HUES6 (cell line): ENCODE measurements at regions not wholly inside any gene's neighbourhood (a gene's known extent, or its start where the extent isn't known, plus 50 kb on each side); places are given as distances from the start of the nearest gene placed in this dataset.

Experiments
- H3K27ac ChIP-seq: 2 replicates; pipeline ENCODE4 v1.7.0; 2013; ENCODE audit warnings: low read depth, mild to moderate bottlenecking, low read length, inconsistent platforms
- H3K27me3 ChIP-seq: 2 replicates; pipeline ENCODE4 v1.6.1; 2013; ENCODE audit warnings: low read length; ENCODE audit not compliant: control insufficient read depth, insufficient read depth
- H3K36me3 ChIP-seq: 2 replicates; pipeline ENCODE4 v1.6.1; 2013; ENCODE audit warnings: low read length; ENCODE audit not compliant: control insufficient read depth, insufficient read depth
- H3K4me1 ChIP-seq: 2 replicates; pipeline ENCODE4 v1.6.1; 2013; ENCODE audit warnings: low read length; ENCODE audit not compliant: control insufficient read depth, insufficient read depth
- H3K4me3 ChIP-seq: 2 replicates; pipeline ENCODE4 v1.5.1; 2013; ENCODE audit warnings: low read depth, low read length
- H3K9ac ChIP-seq: one replicate; pipeline ENCODE4 v1.6.1; 2013; ENCODE audit warnings: mild to moderate bottlenecking, low read length
- H3K9me3 ChIP-seq: 2 replicates; pipeline ENCODE4 v1.6.1; 2013; ENCODE audit warnings: low read depth, low read length; ENCODE audit not compliant: control insufficient read depth, insufficient read depth

DNA sequence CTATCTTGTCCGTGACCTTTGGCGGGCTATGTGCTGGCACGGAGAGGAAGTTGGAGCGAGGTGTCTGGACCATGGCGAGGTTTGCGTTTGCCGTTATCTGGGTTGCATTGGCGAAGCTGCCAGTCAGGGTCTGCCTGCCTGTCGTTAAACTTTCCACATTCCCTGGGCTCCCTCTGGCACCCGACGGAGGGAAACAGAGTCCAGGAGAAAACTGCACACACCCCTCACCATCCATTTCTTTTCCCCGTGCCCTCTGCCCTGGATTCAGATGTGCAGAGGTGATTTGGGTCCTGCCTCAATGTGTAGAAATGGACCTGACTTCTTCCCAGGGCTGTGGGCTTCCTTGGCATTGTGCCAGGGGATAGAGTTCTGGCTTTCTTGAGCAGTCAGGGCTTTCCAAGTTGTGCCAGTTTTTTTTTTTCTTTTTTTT is 142.4 kb downstream of the URI1 start:
- no peaks in the 10 kb centered on the region for H3K27me3 ChIP-seq
- peaks cover 1% of the 10 kb centered on the region; the same call in 1 of the 2 replicates for H3K9me3 ChIP-seq
- H3K9ac ChIP-seq, result no peak overlapping the region
- H3K4me3 ChIP-seq, result no peak overlapping the region
- H3K36me3 ChIP-seq, result no peaks in the 10 kb centered on the region
- no peaks in the 10 kb centered on the region for H3K4me1 ChIP-seq
- H3K27ac ChIP-seq, result no peak overlapping the region

DNA sequence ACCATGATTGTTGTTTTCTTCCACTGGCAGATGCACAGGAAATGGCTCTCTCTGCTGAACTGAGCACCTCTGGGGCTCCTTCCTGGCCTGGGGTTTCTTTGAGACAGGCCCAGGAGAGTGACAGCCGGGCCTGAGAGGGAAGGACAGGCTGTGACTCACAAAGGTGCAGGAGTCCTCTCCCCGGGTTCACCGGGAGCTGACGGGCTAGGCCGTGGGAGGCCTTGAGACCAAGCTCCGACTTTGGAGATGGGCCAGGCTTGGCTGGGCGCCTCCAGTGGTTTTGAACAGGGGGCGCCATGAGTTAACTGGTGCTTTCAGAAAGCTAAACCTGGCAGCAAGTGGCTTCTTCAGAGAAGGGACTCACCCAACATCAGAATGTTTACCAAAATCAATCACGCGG is 143.4 kb downstream of the URI1 start:
- H3K9ac ChIP-seq, result no peak overlapping the region
- no peaks in the 10 kb centered on the region for H3K4me1 ChIP-seq
- no peak overlapping the region for H3K4me3 ChIP-seq
- H3K27me3 ChIP-seq, result no peaks in the 10 kb centered on the region
- no peaks in the 10 kb centered on the region for H3K9me3 ChIP-seq
- H3K36me3 ChIP-seq, result no peaks in the 10 kb centered on the region
- no peak overlapping the region for H3K27ac ChIP-seq

DNA sequence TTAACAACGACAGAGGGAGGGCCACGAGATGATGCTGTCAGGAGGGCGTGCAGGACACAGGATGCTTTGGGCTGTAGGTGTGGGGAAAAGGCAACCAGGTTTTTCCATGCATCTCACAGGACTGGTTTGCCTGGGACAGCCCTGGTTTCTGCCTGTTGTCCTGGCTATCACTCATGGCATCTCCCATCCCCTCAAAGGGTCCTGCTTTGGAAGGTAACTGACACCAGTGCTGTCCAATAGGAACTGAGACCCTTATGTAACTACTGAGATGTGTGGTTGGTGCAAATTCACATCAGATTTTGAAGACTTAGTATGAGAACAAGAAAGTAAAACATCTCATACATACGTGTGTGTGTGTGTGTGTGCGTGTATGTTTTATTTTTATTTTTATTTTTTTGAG is 144.2 kb downstream of the URI1 start:
- H3K4me1 ChIP-seq, result no peaks in the 10 kb centered on the region
- H3K27me3 ChIP-seq, result no peaks in the 10 kb centered on the region
- no peaks in the 10 kb centered on the region for H3K36me3 ChIP-seq
- no peak overlapping the region for H3K27ac ChIP-seq
- H3K9me3 ChIP-seq, result no peaks in the 10 kb centered on the region
- H3K4me3 ChIP-seq, result no peak overlapping the region
- H3K9ac ChIP-seq, result no peak overlapping the region

DNA sequence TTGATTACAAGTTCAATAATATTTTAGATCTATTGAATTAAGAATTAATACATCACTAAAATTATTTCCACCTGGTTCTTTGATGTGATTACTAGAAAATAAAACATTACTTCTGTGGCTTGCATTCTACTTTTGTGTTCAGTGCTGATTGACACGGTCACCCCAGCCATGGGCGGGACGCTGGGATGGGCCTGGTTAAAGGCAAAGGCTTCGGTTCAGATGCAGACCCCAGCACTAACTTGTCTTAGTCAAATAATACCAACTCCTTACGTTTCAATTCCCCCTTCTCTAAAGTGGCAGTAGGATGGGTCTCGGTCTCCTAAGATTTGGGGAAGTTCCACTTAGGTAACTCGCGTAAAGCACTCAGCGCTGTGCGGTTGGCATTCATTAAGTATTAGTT is 144.9 kb downstream of the URI1 start:
- H3K9me3 ChIP-seq, result no peaks in the 10 kb centered on the region
- H3K9ac ChIP-seq, result no peak overlapping the region
- H3K4me1 ChIP-seq, result no peaks in the 10 kb centered on the region
- no peak overlapping the region for H3K27ac ChIP-seq
- H3K36me3 ChIP-seq, result no peaks in the 10 kb centered on the region
- H3K27me3 ChIP-seq, result no peaks in the 10 kb centered on the region
- no peak overlapping the region for H3K4me3 ChIP-seq

DNA sequence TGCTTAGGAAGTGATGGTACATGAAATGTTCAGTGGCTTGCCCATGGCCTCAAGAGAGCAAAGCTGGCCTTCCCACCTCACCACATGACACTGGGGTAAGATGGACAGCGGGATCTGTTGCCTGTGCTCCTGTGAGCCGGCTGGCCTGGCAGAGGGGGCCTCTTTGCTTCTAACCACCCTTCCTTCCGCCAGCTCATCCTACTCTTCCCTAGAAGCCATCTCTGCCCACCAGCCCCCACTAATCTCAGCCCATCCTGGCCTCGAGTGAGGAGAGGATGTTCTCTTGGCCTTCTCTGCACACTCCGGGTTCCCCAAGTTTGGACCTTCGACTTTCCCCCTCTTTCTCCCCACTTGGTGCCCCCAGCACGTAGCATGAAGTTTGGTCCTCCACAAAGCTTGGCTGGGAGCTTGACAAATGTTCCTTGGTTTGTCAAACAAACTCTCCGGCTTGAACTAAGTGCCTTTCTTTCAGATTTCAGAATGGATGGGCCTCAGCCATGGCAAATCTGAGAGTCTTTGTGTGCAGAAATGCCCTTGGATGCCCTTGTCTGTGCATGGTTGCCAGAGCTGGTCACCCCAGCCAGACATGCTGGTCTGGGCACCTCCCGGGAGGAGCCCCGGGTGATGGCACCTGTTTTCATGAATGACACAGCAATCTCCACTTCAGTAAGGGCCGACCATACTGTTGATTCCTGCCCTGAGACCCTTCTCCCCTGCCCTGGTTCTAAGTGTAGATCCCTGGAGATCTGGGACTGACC is 145.5 kb downstream of the URI1 start:
- no peak overlapping the region for H3K9ac ChIP-seq
- H3K9me3 ChIP-seq, result no peaks in the 10 kb centered on the region
- H3K4me3 ChIP-seq, result no peak overlapping the region
- no peaks in the 10 kb centered on the region for H3K36me3 ChIP-seq
- H3K4me1 ChIP-seq, result 0 out of 2 replicates have a peak, but pooled peaks cover under 1% of the 10 kb centered on the region
- H3K27ac ChIP-seq, result no peak overlapping the region
- no peaks in the 10 kb centered on the region for H3K27me3 ChIP-seq

DNA sequence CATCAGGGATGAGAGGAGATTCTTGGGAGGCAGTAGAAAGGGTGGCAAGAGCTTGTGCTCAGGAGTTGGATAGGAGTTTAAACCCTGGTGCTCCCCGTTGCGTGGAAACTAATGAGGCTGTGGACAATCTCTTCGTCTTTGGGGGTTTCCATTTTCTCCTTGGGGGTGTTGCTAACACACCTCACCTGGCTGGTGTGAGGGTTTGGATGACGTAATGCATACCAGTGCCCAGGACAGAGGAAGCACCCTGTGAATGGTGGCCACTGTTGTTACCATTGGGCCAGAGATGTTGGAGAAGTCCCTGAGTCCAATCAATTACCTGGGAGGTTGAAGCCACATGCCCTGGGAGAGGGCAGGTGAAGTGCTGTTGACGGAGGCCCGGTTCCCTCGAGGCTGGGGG is 146.5 kb downstream of the URI1 start:
- no peak overlapping the region for H3K9ac ChIP-seq
- 0 out of 2 replicates have a peak, but pooled peaks cover 3% of the 10 kb centered on the region for H3K4me1 ChIP-seq
- no peaks in the 10 kb centered on the region for H3K27me3 ChIP-seq
- H3K9me3 ChIP-seq, result no peaks in the 10 kb centered on the region
- H3K27ac ChIP-seq, result no peak overlapping the region
- no peak overlapping the region for H3K4me3 ChIP-seq
- H3K36me3 ChIP-seq, result no peaks in the 10 kb centered on the region

DNA sequence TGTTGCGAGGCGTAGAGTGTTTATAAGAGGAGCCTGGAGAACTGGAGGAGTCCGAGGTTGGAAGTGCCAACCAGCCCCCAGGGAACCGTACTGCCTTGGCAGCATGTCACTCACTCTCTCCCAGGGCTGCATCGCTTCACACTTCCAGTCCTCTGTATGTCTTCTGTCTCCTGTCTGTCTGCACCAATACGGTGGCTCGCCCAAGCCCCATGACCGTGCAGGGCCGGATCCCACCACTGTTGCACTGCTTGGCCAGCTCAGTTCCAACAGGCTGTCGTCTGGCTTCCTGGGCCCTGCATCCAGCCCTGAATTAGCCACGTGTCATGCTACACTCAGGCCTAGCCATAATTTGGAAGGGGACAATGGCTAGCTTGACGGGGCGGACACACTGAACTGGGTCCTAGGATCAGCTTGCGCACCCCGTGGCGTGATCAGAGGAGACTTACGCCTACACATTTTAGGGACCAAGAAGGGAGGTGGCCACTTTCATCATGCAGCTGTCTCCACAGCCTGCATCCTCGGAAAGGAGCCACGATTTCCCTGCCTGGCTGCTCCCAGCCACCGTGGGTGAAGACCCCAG is 147.1 kb downstream of the URI1 start:
- no peaks in the 10 kb centered on the region for H3K27me3 ChIP-seq
- H3K27ac ChIP-seq, result no peak overlapping the region
- H3K9ac ChIP-seq, result no peak overlapping the region
- no peaks in the 10 kb centered on the region for H3K36me3 ChIP-seq
- no peaks in the 10 kb centered on the region for H3K9me3 ChIP-seq
- H3K4me3 ChIP-seq, result no peak overlapping the region
- 0 out of 2 replicates have a peak, but pooled peaks cover 3% of the 10 kb centered on the region for H3K4me1 ChIP-seq

DNA sequence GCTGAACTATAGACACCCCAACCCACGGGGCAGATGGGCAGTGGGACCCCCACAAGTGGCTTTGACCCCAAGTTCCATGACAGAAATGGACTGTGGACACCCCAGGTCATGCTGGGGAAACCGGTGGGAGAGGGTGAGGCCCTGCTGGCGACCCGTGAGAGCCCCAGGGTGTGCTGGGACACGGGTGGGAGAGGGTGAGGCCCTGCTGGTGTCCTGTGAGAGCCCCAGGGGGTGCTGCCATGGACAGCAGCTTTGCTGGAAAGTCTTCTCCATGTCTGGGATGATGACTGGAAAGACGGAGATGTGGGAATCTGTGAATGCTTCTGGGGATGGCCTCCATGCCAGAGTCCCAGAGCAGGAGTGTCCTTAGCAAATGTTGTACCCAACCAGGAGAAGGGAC is 148.4 kb downstream of the URI1 start:
- H3K9ac ChIP-seq, result no peak overlapping the region
- H3K4me1 ChIP-seq, result 0 out of 2 replicates have a peak, but pooled peaks cover 3% of the 10 kb centered on the region
- no peaks in the 10 kb centered on the region for H3K36me3 ChIP-seq
- H3K9me3 ChIP-seq, result no peaks in the 10 kb centered on the region
- H3K27me3 ChIP-seq, result no peaks in the 10 kb centered on the region
- H3K4me3 ChIP-seq, result no peak overlapping the region
- no peak overlapping the region for H3K27ac ChIP-seq

DNA sequence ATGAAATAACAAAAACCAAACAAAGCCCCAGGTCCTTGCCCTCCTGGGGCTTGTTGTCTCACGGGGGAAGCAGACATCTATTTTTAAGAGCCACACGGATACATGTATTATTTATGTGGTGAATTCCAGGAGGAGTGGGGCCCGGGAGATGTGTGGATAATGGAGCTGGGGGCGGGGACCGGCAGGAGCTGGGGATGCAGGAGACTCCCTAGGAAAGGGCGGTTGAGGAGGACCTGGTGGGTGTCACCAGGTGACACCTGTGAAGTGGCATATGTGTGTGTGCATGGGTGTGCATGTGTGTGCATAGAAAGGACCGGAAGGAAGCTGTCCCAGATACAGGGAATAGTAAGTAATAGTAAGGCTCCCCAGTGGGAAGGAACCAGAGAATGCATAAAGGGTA is 148.9 kb downstream of the URI1 start:
- Histone ChIP-seq H3K9me3 (no peaks in the 10 kb centered on the region), H3K27me3 (no peaks in the 10 kb centered on the region), H3K36me3 (no peaks in the 10 kb centered on the region), H3K27ac (no peak overlapping the region), H3K9ac (no peak overlapping the region), H3K4me3 (no peak overlapping the region), H3K4me1 (0 out of 2 replicates have a peak, but pooled peaks cover 3% of the 10 kb centered on the region)

DNA sequence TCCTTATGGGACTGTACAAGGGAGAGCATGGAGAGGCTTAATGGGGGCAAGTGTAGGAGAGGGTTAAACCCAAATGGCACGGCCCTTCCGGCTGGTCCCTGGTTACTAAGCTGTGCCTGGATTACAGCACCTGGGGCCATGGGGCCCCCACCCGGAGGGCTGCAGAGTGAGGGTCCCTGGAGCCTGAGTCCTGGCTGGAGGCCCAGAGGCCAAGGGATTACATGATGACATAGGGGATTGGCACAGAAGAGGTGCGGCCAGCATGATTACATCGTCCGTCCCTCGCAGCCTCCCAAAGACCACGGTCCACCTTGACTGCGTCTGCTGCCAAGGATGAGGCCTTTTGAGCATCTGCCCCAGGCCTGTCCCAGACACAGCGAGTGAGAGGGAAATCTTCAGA is 149.4 kb downstream of the URI1 start:
- no peaks in the 10 kb centered on the region for H3K27me3 ChIP-seq
- no peak overlapping the region for H3K9ac ChIP-seq

DNA sequence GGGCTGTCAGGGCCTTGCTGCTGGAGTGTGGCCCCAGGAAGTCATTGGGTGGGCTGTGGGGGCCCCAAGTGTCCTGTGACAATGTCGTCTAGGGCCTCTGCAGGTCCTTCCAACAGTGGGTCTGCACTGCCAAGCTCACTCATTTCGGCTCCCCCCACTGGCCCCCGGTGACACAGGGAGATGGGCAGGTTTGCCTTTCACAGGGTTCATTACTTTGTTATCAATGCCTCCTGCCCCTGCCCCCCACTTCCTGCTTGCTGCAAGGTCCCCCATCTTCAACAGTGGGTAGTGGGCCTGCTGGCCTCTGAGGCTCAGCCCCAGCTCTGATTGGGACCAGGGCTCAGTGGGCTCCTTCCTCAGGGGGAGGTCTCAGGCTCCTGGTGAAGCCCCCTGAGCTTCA is 149.8 kb downstream of the URI1 start:
- Histone ChIP-seq H3K4me3 (no peak overlapping the region), H3K27ac (no peak overlapping the region), H3K27me3 (no peaks in the 10 kb centered on the region), H3K4me1 (0 out of 2 replicates have a peak, but pooled peaks cover 3% of the 10 kb centered on the region), H3K36me3 (no peaks in the 10 kb centered on the region), H3K9ac (no peak overlapping the region), H3K9me3 (no peaks in the 10 kb centered on the region)

More for the DNA sequence above, 149.4 kb downstream of the URI1 start:
- no peak overlapping the region for H3K4me3 ChIP-seq
- no peak overlapping the region for H3K27ac ChIP-seq
- 0 out of 2 replicates have a peak, but pooled peaks cover 3% of the 10 kb centered on the region for H3K4me1 ChIP-seq
- H3K9me3 ChIP-seq, result no peaks in the 10 kb centered on the region
- no peaks in the 10 kb centered on the region for H3K36me3 ChIP-seq
